ENCODE measurements at regions not wholly inside any gene's neighbourhood (a gene's known extent, or its start where the extent isn't known, plus 50 kb on each side); places are given as distances from the start of the nearest gene placed in this dataset.
"Not testable (repeated sequence)": the region's sequence is repeated elsewhere in the genome, so short reads cannot be mapped to it uniquely, and the experiment has no call there.

DNA sequence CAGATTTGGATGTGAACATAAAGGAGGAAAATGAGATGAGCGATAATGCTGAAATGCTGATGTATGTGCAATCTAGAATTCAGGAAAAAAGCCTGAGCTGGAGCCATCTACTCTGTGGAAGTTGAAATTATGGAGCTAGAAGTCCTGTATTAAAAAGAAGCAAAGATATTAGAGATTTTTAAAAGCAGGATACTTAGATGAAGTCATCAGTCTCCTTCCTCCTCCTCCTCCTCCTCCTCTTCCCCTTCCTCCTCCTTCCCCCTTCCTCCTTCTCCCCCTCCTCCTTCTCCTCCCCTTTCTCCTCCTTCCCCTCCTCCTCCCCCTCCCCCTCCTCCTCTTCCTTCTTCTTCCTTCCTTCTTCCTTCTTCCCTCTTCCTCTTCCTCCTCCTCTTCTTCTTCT, 823.8 kb upstream of the CA10 start:
- WGBS, 2 donors = 94 to 97% methylated on average over 1 of the region's 1 CpG
- intact Hi-C loops (cut with DNase I) = no loop called here
- no peak for DNase-seq
- H3K27me3 ChIP-seq = no peaks in the 10 kb centered on the region
- H3K4me3 ChIP-seq (replicated peaks in 1 of 3) = no peak overlapping the region
- no peaks in the 10 kb centered on the region for H3K36me3 ChIP-seq
- H3K9me3 ChIP-seq = no peaks in the 10 kb centered on the region
- TF ChIP-seq, protein P1, sequence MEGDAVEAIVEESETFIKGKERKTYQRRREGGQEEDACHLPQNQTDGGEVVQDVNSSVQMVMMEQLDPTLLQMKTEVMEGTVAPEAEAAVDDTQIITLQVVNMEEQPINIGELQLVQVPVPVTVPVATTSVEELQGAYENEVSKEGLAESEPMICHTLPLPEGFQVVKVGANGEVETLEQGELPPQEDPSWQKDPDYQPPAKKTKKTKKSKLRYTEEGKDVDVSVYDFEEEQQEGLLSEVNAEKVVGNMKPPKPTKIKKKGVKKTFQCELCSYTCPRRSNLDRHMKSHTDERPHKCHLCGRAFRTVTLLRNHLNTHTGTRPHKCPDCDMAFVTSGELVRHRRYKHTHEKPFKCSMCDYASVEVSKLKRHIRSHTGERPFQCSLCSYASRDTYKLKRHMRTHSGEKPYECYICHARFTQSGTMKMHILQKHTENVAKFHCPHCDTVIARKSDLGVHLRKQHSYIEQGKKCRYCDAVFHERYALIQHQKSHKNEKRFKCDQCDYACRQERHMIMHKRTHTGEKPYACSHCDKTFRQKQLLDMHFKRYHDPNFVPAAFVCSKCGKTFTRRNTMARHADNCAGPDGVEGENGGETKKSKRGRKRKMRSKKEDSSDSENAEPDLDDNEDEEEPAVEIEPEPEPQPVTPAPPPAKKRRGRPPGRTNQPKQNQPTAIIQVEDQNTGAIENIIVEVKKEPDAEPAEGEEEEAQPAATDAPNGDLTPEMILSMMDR (IDR thresholded peaks at IDR 0.05) = no peak
- no peak for TF ChIP-seq POLR2A (IDR thresholded peaks at IDR 0.05)
- no peak overlapping the region for H3K27ac ChIP-seq
- no peaks in the 10 kb centered on the region for H3K4me1 ChIP-seq

DNA sequence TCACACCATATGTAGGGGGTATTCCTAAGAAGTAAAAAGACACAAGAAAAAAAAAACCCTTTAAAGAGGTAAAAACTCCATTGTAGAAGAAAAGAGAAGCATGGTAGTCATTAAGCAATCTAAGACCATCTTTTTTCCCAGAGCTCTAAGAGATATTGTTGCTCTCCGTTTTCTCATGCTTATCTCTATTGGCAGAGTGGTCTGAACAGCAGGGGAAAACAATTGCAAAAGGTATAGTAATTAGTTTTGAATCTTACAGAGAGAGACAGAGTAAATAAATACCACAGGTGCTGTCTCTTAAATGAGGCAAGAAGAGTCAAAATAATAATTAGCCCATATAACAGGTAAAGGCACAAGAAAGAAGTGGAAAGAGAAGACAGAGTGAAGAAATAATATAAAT, 821.4 kb upstream of the CA10 start:
- no peaks in the 10 kb centered on the region for H3K36me3 ChIP-seq
- H3K27ac ChIP-seq = no peak overlapping the region
- DNase-seq = no peak
- H3K27me3 ChIP-seq = no peaks in the 10 kb centered on the region
- H3K9me3 ChIP-seq = no peaks in the 10 kb centered on the region
- TF ChIP-seq, protein P1 (IDR thresholded peaks at IDR 0.05) = no peak
- TF ChIP-seq POLR2A (IDR thresholded peaks at IDR 0.05) = no peak
- intact Hi-C loops (cut with DNase I) = no loop called here
- H3K4me3 ChIP-seq (replicated peaks in 1 of 3) = no peak overlapping the region
- WGBS, 2 donors = 23 to 36% methylated on average over 1 of the region's 1 CpG
- no peaks in the 10 kb centered on the region for H3K4me1 ChIP-seq

DNA sequence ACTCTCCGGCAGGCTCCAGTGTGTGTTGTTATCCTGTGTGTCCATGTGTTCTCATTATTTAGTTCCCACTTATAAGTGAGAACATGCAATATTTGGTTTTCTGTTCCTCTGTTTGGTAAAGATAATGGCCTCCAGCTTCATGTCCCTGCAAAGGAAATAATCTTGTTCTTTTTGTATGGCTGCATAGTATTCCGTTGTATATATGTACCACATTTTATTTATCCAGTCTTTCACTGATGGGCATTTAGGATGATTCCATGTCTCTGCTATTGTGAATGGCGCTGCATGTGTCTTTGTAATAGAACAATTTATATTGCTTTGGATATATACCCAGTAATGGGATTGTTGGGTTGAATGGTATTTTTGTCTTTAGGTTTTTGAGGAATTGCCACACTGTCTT, 807.3 kb upstream of the CA10 start:
- Histone ChIP-seq H3K36me3 (no peaks in the 10 kb centered on the region), H3K9me3 (peaks cover 4% of the 10 kb centered on the region), H3K27me3 (no peaks in the 10 kb centered on the region), H3K4me3 (replicated peaks in 1 of 3) (no peak overlapping the region), H3K4me1 (no peaks in the 10 kb centered on the region), H3K27ac (no peak overlapping the region)
- DNase-seq = no peak
- 85 to 88% methylated on average over 3 of the region's 3 CpGs for WGBS, 2 donors
- TF ChIP-seq, protein P1 (IDR thresholded peaks at IDR 0.05) = no peak
- TF ChIP-seq POLR2A (IDR thresholded peaks at IDR 0.05) = no peak
- intact Hi-C loops (cut with DNase I) = no loop called here

DNA sequence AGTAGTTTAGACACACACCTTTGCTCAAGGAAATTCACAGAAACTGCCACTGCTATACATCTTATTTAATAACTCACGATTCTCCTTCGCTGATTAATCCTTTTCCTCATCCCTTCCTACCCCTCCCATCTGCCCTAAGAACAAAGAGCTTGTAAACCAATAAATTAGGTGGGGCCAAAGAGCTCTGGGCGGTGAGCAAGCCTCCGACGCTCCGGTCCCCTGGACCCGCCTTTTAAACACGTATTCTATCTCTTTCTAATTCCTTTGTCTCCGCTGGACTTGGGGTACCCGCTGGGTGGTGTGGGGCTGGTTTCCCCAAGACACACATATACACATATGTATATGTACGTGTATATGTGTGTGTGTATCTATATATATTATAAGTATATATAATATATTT, 803.2 kb upstream of the CA10 start:
- WGBS, 2 donors = 82 to 86% methylated on average over 11 of the region's 11 CpGs
- intact Hi-C loops (cut with DNase I); H3K4me3 ChIP-seq (replicated peaks in 1 of 3); H3K4me1 ChIP-seq; H3K27ac ChIP-seq; H3K36me3 ChIP-seq; H3K27me3 ChIP-seq; H3K9me3 ChIP-seq; DNase-seq: not testable (repeated sequence)

DNA sequence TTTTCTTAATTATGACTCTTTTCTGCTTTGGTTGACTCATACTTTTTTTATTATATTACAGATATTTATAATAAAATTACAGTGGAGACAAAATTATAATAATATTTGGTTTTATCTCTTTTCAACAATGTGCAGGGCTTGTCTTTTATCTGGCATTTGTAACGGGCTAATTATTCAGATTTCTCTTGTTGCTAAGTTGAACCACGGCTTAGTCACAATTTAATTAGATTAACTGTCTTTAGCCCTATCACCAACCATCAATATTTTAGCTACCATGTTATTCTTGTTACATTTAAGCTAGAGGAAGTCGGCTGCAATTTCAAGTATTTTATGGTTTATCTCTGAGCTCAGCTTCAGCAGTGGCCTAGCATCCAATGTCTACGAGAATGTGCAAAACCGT, 798.9 kb upstream of the CA10 start:
- no peak overlapping the region for H3K4me3 ChIP-seq (replicated peaks in 1 of 3)
- no peaks in the 10 kb centered on the region for H3K4me1 ChIP-seq
- H3K36me3 ChIP-seq = no peaks in the 10 kb centered on the region
- H3K27ac ChIP-seq = no peak overlapping the region
- TF ChIP-seq, protein P1 (IDR thresholded peaks at IDR 0.05) = no peak
- TF ChIP-seq POLR2A (IDR thresholded peaks at IDR 0.05) = no peak
- H3K9me3 ChIP-seq = no peaks in the 10 kb centered on the region
- H3K27me3 ChIP-seq = no peaks in the 10 kb centered on the region
- no peak for DNase-seq
- WGBS, 2 donors = 88 to 91% methylated on average over 5 of the region's 5 CpGs
- intact Hi-C loops (cut with DNase I) = no loop called here

DNA sequence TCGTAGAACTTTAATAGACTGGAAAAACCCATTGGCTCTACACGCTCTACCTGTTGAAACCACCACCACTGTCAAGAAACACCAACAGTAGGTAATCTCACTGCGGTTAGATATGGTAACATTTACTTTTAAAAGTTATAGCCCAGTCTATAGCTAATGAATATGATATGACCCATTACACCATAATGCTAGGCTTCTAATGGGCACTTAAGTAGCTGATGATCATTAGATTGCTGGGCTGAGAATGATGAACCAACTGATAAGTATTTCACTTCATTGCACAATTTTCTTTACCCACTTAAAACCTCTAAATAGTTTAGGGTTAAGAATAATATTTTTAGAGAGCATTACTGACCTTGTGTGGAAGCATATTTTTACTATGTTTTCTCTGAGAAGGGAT, 788.9 kb upstream of the CA10 start:
- Histone ChIP-seq H3K27ac (no peak overlapping the region), H3K9me3 (no peaks in the 10 kb centered on the region), H3K36me3 (no peaks in the 10 kb centered on the region), H3K27me3 (no peaks in the 10 kb centered on the region), H3K4me1 (no peaks in the 10 kb centered on the region), H3K4me3 (replicated peaks in 1 of 3) (no peak overlapping the region)
- DNase-seq = no peak
- intact Hi-C loops (cut with DNase I) = no loop called here
- 60 to 67% methylated on average over 3 of the region's 3 CpGs for WGBS, 2 donors
- TF ChIP-seq, protein P1 (IDR thresholded peaks at IDR 0.05) = no peak
- no peak for TF ChIP-seq POLR2A (IDR thresholded peaks at IDR 0.05)

Data from thyroid gland (tissue), 4 donors.